OCI-LY1 (cell line): ENCODE measurements at regions not wholly inside any gene's neighbourhood (a gene's known extent, or its start where the extent isn't known, plus 50 kb on each side); places are given as distances from the start of the nearest gene placed in this dataset.

Experiments
- EZH2 ChIP-seq: fragments of 200-600 bp; sonication (generic), shearing (Covaris generic); IDR thresholded peaks from 2 replicates; pipeline ENCODE4 v1.8.0; 2017; ENCODE audit warnings: borderline replicate concordance, mixed run types, mild to moderate bottlenecking, antibody characterized with exemption, low read length, moderate library complexity, mixed read lengths
- TF ChIP-seq, protein P1 (sequence below): fragments of 200-600 bp; sonication (generic), shearing (Covaris generic); IDR thresholded peaks from 2 replicates; pipeline ENCODE4 v1.5.1; 2017; ENCODE audit warnings: mild to moderate bottlenecking, antibody characterized with exemption, low read length, moderate library complexity, mixed read lengths

GRCh38 chr13:109954441-109954840 lies 168.1 kb upstream of the IRS2 start:
- TF ChIP-seq, protein P1, sequence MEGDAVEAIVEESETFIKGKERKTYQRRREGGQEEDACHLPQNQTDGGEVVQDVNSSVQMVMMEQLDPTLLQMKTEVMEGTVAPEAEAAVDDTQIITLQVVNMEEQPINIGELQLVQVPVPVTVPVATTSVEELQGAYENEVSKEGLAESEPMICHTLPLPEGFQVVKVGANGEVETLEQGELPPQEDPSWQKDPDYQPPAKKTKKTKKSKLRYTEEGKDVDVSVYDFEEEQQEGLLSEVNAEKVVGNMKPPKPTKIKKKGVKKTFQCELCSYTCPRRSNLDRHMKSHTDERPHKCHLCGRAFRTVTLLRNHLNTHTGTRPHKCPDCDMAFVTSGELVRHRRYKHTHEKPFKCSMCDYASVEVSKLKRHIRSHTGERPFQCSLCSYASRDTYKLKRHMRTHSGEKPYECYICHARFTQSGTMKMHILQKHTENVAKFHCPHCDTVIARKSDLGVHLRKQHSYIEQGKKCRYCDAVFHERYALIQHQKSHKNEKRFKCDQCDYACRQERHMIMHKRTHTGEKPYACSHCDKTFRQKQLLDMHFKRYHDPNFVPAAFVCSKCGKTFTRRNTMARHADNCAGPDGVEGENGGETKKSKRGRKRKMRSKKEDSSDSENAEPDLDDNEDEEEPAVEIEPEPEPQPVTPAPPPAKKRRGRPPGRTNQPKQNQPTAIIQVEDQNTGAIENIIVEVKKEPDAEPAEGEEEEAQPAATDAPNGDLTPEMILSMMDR, result no peak
- TF ChIP-seq EZH2, result no peak
